ENCODE measurements at regions not wholly inside any gene's neighbourhood (a gene's known extent, or its start where the extent isn't known, plus 50 kb on each side); places are given as distances from the start of the nearest gene placed in this dataset.

DNA sequence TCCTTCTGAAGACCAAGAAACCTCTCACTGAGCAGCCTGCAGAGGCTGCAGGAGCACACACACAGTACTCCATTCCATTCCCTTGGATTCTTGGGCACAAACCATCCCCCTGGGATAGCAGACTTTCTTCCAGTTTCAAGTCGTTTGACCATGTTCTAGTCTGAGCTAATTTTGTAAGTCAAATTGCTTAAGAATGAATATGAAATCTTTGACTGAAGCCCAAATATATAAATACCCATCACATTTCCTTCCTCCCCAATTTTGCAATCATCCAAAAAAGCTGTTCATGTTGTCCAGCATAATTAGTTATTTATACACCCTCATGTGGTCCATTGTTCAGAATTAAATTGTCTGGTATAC is 231.2 kb upstream of the TPRG1 start:
- Mint-ChIP-seq H3K27ac (no peak overlapping the region), H3K9me3 (peaks cover 0 to 5% of the 10 kb centered on the region in 2 donors), H3K36me3 (peaks cover 0 to 5% of the 10 kb centered on the region in 2 donors)
- DNase-seq (ENCODE audit: low spot score in 2 of 2) (no peak), ATAC-seq (no peak)

DNA sequence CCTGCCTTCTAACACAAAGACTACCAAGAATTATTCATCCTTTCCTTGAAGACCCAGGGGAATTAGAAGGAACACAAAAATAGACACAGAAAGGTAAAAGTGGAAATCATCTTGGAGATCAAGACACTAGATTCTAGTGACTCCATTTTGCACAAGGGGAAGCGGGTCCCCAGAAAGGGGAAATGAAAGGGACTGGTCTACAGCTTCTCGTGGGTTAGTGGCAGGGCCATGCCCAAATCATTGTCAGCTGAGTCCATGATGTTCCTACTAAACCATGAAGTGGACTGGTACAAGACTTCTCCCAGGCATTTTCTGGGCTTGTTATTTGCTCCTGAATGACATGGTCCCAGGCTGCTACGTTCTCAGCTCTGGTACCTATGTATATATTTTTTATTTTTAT is 230.7 kb upstream of the TPRG1 start:
- ATAC-seq (no peak), DNase-seq (ENCODE audit: low spot score in 2 of 2) (no peak)
- H3K27ac Mint-ChIP-seq, result no peak overlapping the region
- peaks cover 0 to 5% of the 10 kb centered on the region in 2 donors for H3K9me3 Mint-ChIP-seq
- H3K36me3 Mint-ChIP-seq, result peaks cover 0 to 5% of the 10 kb centered on the region in 2 donors

- ATAC-seq (no peak), DNase-seq (ENCODE audit: low spot score in 2 of 2) (no peak)
- peaks cover 0 to 5% of the 10 kb centered on the region in 2 donors for H3K36me3 Mint-ChIP-seq
- peaks cover 0 to 5% of the 10 kb centered on the region in 2 donors for H3K9me3 Mint-ChIP-seq
- H3K27ac Mint-ChIP-seq, result no peak overlapping the region
Measured at GRCh38 chr3:188942191-188942590, 229.6 kb upstream of the TPRG1 start.

DNA sequence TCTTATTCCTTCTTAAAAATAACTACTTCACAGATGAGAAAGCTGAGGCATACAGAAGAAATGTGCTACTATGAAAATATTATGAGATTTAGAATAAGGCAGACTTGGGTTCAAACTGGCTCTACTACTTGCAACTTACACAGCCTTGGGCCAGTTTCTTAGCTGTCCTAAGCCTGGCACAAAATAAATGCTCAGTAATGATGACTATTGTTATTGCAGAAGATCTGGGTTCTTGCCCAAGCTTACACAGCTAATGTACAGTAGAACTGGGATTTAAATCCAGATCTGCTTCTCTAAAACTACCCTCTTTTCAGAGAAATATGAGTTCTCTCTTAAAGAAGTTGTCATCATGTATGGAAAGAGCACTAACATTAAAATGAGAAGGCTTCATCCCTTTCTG is 228.2 kb upstream of the TPRG1 start:
- no peaks in the 10 kb centered on the region for H3K9me3 Mint-ChIP-seq
- ATAC-seq (no peak), DNase-seq (ENCODE audit: low spot score in 2 of 2) (no peak)
- H3K36me3 Mint-ChIP-seq, result peaks cover 2 to 5% of the 10 kb centered on the region in 2 donors
- no peak overlapping the region for H3K27ac Mint-ChIP-seq

GRCh38 chr3:188944108-188944507 is 227.7 kb upstream of the TPRG1 start:
- H3K27ac Mint-ChIP-seq, result no peak overlapping the region
- no peak for ATAC-seq
- H3K9me3 Mint-ChIP-seq, result no peaks in the 10 kb centered on the region
- H3K36me3 Mint-ChIP-seq, result peaks cover 5% of the 10 kb centered on the region in 2 donors
- no peak for DNase-seq (ENCODE audit: low spot score in 2 of 2)

DNA sequence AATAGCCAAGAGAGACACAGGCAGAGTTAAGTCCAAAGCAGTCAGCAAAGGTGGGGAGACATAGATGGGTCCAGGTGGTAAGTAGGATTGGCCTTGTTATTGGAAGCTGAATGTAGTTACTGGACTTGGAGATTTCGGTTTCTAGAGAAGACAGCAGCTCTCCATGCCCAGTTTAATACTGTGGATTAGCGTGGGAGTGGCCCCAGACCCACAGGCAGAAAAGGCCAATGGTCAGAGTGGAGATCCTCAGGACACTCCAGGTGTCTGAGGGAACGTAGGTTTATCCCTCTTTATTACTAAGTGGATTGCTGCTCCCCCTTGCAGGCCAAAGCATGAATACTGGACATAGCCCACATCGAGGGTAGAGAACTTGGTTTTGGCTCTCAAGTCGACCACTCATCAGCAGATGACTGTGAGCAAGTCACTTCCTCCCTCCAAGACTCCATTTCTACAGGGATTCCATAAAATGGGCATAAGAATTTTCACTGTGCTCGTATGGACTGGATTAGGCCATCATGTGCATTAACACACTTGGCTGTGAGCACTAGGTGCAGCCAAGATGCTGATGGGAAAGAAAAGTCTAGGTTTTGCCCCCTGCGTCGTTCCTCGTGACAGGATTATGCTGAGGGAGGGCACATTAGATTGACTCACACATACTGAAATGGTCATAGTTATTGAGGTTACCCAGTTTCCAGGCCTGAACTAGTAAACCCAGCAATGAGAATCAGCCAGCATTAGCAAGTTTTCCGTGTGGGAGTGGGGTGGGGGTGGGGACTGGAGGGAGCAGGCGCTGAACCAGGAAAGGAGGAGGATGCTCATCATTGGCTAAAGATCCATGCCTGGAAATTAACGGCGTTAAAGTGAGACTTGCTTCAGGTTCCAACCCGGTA is 225.2 kb upstream of the TPRG1 start:
- Mint-ChIP-seq H3K27ac (no peak overlapping the region), H3K9me3 (peaks cover 0 to 4% of the 10 kb centered on the region in 2 donors)
- no peak for ATAC-seq

DNA sequence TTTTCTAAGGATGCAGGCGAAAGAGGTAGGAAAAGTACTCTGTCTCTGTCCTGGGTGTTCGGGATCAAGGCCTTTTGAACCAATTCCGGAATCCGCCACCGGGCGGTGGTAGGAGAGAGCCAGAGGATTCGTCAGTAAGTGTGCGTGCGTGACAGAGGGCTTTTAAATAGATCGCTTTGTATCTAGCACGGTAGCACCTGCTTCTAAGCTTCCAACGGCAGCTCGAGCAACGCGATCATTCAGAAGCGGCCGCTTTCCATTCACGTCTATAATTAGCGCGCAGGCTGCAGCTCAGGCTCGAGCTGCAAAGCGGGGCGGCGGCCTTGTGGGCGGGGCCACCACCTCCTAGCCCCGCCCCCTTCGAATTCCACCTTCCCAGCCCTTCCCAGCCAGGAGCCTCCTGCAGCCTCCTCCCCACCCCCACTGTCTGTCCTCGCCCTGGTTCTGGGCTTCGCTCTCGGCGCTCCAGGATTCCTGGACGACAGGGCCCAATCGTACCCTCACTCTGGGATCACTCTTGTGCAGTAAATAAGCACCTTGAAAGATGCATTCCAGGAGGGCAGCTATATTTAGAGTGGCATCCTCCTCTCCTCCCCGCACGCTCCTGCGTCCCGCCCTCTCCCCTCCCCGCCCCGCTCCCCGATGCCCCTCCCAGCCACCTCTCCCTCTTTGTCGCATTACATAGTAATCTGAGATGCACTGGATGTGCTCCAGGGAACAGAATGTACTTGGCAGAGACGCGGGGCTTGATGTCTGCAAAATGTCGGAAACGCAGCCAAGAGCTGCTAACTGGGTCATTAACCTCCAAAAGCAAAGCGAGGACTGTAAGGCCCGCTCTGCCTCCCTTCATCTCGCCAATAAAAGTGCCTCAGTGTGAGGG is 224.1 kb upstream of the TPRG1 start:
- H3K36me3 Mint-ChIP-seq, result peaks cover 5 to 11% of the 10 kb centered on the region in 2 donors
- ATAC-seq, result no peak
- DNase-seq (ENCODE audit: low spot score in 2 of 2), result no peak
- peaks cover 0 to 4% of the 10 kb centered on the region in 2 donors for H3K9me3 Mint-ChIP-seq
- no peak overlapping the region for H3K27ac Mint-ChIP-seq

More for the DNA sequence above, 225.2 kb upstream of the TPRG1 start:
- no peak for DNase-seq (ENCODE audit: low spot score in 2 of 2)
- peaks cover 5 to 11% of the 10 kb centered on the region in 2 donors for H3K36me3 Mint-ChIP-seq

GRCh38 chr3:188948281-188948996 is 223.3 kb upstream of the TPRG1 start:
- ATAC-seq (peak; percentile 51 to 60), DNase-seq (ENCODE audit: low spot score in 2 of 2) (no peak)
- Mint-ChIP-seq H3K9me3 (peaks cover 0 to 4% of the 10 kb centered on the region in 2 donors), H3K36me3 (peaks cover 5 to 11% of the 10 kb centered on the region in 2 donors), H3K27ac (no peak overlapping the region)

DNA sequence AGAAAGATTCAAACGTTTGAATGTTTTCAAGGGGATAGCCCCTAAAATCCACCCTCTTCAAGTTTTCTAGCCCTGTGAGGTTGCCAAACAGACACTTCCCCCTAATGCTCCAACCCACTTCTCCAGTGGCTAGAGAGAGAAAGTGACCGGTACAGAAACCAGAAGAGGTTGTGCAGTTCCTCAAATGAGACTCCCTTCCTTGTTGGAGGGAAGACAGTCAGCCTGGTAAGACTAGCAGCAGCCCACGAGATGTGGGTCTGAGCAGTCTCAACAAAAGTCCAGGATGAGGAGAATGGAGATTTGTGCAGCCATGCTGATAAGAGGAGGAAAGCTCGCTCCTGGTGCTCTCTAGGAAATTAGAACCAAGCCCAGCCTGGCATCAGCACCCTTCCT is 222.8 kb upstream of the TPRG1 start:
- H3K9me3 Mint-ChIP-seq, result peaks cover 0 to 4% of the 10 kb centered on the region in 2 donors
- peaks cover 5 to 11% of the 10 kb centered on the region in 2 donors for H3K36me3 Mint-ChIP-seq
- no peak for DNase-seq (ENCODE audit: low spot score in 2 of 2)
- no peak for ATAC-seq
- no peak overlapping the region for H3K27ac Mint-ChIP-seq

DNA sequence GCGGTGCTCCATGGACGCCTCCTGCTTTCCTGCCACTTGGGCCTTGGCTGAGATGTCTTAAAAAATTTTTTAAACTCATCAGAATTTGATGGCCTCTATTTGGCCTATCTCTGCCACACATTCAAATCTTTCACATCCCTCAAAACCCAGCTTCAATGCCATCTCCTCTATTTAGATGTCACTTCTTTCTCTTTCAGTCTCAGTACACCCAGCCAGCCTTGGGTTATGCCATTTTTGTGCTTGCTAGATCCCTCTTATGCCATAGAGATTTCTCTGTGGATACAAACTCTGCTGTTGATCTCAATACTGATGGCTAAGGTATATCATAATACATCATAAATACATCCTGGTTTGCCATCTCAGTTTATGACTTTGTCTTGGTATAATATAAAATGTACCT is 222.3 kb upstream of the TPRG1 start:
- ATAC-seq (no peak), DNase-seq (ENCODE audit: low spot score in 2 of 2) (no peak)
- Mint-ChIP-seq H3K36me3 (peaks cover 5 to 11% of the 10 kb centered on the region in 2 donors), H3K9me3 (peaks cover 0 to 4% of the 10 kb centered on the region in 2 donors), H3K27ac (no peak overlapping the region)

DNA sequence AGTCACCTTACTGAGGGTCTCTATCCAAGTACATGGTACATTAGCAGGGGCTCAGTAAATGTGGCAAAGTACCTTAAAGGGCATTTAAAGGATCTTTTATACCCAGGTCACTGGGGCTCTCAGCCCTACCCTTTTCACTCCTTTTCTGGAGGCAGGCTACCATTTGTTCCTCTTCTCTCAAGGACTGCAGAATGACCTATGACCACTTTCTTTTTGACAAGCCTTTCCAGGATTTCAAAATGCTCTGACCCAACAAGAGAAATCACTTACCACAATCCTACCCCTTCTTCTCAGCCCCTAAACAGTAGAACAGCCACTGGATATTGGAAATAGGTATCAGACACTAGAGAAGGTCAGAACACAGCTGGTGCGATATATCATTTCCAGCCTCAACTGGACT is 221.8 kb upstream of the TPRG1 start:
- Mint-ChIP-seq H3K27ac (peak overlapping the region in 1 of 2 donors; percentile 64), H3K36me3 (peaks cover 4 to 11% of the 10 kb centered on the region in 2 donors), H3K9me3 (peaks cover 0 to 4% of the 10 kb centered on the region in 2 donors)
- DNase-seq (ENCODE audit: low spot score in 2 of 2) (no peak), ATAC-seq (no peak)

DNA sequence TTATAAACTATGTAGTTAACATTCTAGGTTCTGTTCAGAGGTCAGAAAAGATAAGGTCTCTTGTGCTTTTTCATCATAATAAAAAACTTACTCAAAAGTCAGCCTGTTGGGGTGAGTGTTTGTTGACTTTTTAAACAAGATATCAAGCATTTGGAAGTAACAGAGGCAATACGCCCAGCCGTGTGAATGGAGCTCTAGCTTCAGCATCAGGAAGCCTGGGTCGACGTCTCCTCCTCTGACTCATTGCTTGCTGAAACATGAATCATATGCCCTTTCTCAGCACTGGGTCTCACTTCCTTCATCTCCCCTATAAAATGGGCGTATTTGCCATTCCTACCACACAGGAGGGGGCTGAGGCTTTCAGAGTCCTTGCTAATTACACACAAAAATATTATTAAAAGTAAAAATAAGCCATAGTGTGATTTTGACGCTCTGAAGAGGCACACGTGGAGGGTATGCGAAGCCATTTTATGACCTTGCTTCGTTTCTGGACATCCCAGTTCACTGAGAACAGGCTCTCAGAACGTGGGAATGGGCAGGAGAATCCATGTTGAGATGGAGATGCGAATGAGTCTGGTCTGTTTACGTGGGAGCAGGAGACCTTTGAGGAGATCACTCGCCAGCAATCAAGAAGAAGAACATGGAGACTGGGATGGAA is 220.8 kb upstream of the TPRG1 start:
- ATAC-seq (peak; percentile 87 to 90), DNase-seq (ENCODE audit: low spot score in 2 of 2) (peak in 1 of 2 donors; percentile 40)
- H3K36me3 Mint-ChIP-seq, result peaks cover 0 to 11% of the 10 kb centered on the region in 2 donors
- H3K9me3 Mint-ChIP-seq, result peaks cover 0 to 4% of the 10 kb centered on the region in 2 donors
- H3K27ac Mint-ChIP-seq, result peak overlapping the region; percentile 64 to 91

GRCh38 chr3:188951734-188952133 is 220.0 kb upstream of the TPRG1 start:
- DNase-seq (ENCODE audit: low spot score in 2 of 2), result no peak
- no peak for ATAC-seq
- Mint-ChIP-seq H3K27ac (peak overlapping the region in 1 of 2 donors; percentile 64), H3K36me3 (peaks cover 0 to 11% of the 10 kb centered on the region in 2 donors), H3K9me3 (peaks cover 0 to 4% of the 10 kb centered on the region in 2 donors)

- ATAC-seq (peak; percentile 63 to 71), DNase-seq (ENCODE audit: low spot score in 2 of 2) (peak; percentile 67 to 87)
- Mint-ChIP-seq H3K27ac (no peak overlapping the region), H3K9me3 (peaks cover 0 to 4% of the 10 kb centered on the region in 2 donors), H3K36me3 (peaks cover 0 to 6% of the 10 kb centered on the region in 2 donors)
Measured at GRCh38 chr3:188954590-188955208, 217.1 kb upstream of the TPRG1 start.

DNA sequence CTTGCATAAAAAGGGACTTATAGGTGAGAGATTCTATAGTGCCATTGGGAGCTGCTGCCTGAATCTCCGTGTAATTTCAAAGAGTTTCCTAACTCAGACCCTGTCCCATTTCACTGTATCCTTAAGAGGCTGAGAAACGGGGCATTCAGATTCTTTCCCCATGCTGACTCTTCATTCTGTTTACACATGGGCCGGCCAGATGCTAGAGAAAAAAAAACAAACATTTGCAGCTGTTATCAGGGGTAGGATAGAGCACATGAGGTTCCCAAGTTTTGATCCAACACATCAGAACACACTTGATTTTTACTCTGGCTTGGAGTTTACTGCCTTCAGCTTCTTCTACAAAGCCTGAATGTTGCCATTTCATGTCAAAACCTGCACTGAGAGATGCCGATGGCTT is 215.9 kb upstream of the TPRG1 start:
- H3K36me3 Mint-ChIP-seq, result peaks cover 0 to 5% of the 10 kb centered on the region in 2 donors
- peak overlapping the region in 1 of 2 donors; percentile 65 for H3K27ac Mint-ChIP-seq
- DNase-seq (ENCODE audit: low spot score in 2 of 2) (no peak), ATAC-seq (no peak)
- H3K9me3 Mint-ChIP-seq, result peaks cover 0 to 4% of the 10 kb centered on the region in 2 donors
